Endodermal cell (in vitro differentiated cells): ENCODE measurements at regions not wholly inside any gene's neighbourhood (a gene's known extent, or its start where the extent isn't known, plus 50 kb on each side); places are given as distances from the start of the nearest gene placed in this dataset.

ENCODE experiments used
- DNase-seq: peaks from one replicate; pipeline ENCODE4 v3.0.0-alpha.2; 2017
- H3K27ac ChIP-seq: 2 replicates; pipeline ENCODE4 v1.5.1; 2013; ENCODE audit warnings: mild to moderate bottlenecking, low read depth, low read length, moderate library complexity
- H3K27me3 ChIP-seq: 2 replicates; pipeline ENCODE4 v1.6.1; 2013; ENCODE audit warnings: mild to moderate bottlenecking, low read length, moderate library complexity; ENCODE audit not compliant: insufficient read depth, control insufficient read depth, poor library complexity, severe bottlenecking
- H3K36me3 ChIP-seq: 2 replicates; pipeline ENCODE4 v1.7.0; 2013; ENCODE audit warnings: mild to moderate bottlenecking, low read length, moderate library complexity; ENCODE audit not compliant: control insufficient read depth, insufficient read depth
- H3K4me1 ChIP-seq: one replicate; pipeline ENCODE4 v1.7.0; 2013; ENCODE audit warnings: low read length; ENCODE audit not compliant: control insufficient read depth, insufficient read depth
- H3K4me3 ChIP-seq: 2 replicates; pipeline ENCODE4 v1.5.1; 2013; ENCODE audit warnings: mild to moderate bottlenecking, low read length, moderate library complexity
- H3K9ac ChIP-seq: 2 replicates; pipeline ENCODE4 v1.6.1; 2013; ENCODE audit warnings: mild to moderate bottlenecking, low read length, moderate library complexity; ENCODE audit not compliant: poor library complexity, severe bottlenecking; ENCODE audit errors: extremely low read depth
- H3K9me3 ChIP-seq: 2 replicates; pipeline ENCODE4 v1.6.1; 2013; ENCODE audit warnings: mild to moderate bottlenecking, low read length, moderate library complexity; ENCODE audit not compliant: control insufficient read depth
- H3K27ac Mint-ChIP-seq: 2 replicates; pipeline ENCODE4 v1.8.0; 2020; ENCODE audit warnings: mixed read lengths
- H3K27me3 Mint-ChIP-seq: 2 replicates; pipeline ENCODE4 v1.8.0; 2021; ENCODE audit warnings: mild to moderate bottlenecking, mixed read lengths; ENCODE audit not compliant: insufficient read depth
- H3K36me3 Mint-ChIP-seq: 2 replicates; pipeline ENCODE4 v1.8.0; 2020; ENCODE audit warnings: low read depth, mixed read lengths
- H3K4me1 Mint-ChIP-seq: 2 replicates; pipeline ENCODE4 v1.8.0; 2020; ENCODE audit warnings: mixed read lengths
- H3K4me3 Mint-ChIP-seq: 2 replicates; pipeline ENCODE4 v1.8.0; 2020; ENCODE audit warnings: mild to moderate bottlenecking, moderate library complexity, mixed read lengths
- H3K9me3 Mint-ChIP-seq: 2 replicates; pipeline ENCODE4 v1.8.0; 2020; ENCODE audit warnings: mild to moderate bottlenecking, mixed read lengths
- WGBS, 2 experiments: methylation state at CpG; one replicate each; pipeline versions ENCODE4 v1.1.5 to v1.1.7; 2013; ENCODE audit warnings: missing lambda C conversion rate in 2 of 2, mixed read lengths in 1 of 2; ENCODE audit not compliant: insufficient coverage in 1 of 2, insufficient read length in 1 of 2; 5-methylcytosine and 5-hydroxymethylcytosine counted together
- TF ChIP-seq, protein P1 (sequence below): fragments of 200-600 bp; sonication (generic); conservative IDR thresholded peaks from 2 replicates; pipeline ENCODE4 v1.5.0; 2021; ENCODE audit warnings: antibody characterized with exemption, mild to moderate bottlenecking

DNA sequence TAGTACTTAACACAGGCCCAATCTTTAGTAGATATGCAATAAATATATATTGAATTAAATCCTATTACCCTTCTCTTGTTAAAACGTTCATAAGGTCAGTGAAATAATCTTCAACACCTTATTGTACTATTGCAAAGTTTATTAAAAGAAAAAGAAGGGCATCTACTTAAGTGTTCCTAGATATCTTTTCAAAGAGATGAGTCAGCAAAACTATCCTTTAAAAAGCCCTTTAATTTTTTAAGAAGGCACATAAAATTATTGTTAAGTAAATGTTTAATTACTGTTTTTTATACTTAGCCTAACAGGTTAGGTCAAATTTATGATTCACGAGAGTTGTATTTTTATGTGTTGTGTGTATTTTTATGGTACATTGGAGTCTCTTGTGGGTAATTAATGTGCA is 77.3 kb upstream of the PPP1R2C start:
- no peaks in the 10 kb centered on the region for H3K27me3 ChIP-seq
- peaks cover 7% of the 10 kb centered on the region for H3K27me3 Mint-ChIP-seq

DNA sequence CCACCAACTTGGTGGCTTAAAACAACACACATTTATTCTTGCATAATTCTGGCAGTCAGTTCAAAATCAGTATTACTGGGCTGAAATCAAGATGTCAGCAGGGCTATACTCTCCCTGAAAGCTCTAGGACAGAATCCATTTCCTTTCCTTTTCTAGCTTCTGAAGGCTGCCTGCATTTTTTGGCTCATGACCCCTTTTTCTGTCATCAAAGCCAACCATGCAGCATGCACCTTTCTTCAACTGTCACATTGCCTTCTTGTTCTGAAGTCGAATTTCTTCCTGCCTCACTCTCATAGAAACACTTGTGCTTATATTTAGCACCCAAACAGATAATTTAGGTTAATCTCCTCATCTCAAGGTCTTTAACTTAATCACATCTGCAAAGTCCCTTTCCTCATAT is 79.8 kb upstream of the PPP1R2C start:
- H3K27me3 ChIP-seq: no peaks in the 10 kb centered on the region
- 82 to 86% methylated on average over 1 of the region's 1 CpG for WGBS, 2 experiments
- Mint-ChIP-seq H3K27me3 (peaks cover 5% of the 10 kb centered on the region), H3K4me3 (no peak overlapping the region), H3K4me1 (peaks cover 11% of the 10 kb centered on the region), H3K27ac (no peak overlapping the region), H3K9me3 (no peaks in the 10 kb centered on the region), H3K36me3 (peaks cover 2% of the 10 kb centered on the region)
- H3K4me3 ChIP-seq: no peak overlapping the region
- H3K27ac ChIP-seq: no peak overlapping the region
- H3K9ac ChIP-seq: no peak overlapping the region
- no peaks in the 10 kb centered on the region for H3K4me1 ChIP-seq
- DNase-seq: no peak
- H3K36me3 ChIP-seq: no peaks in the 10 kb centered on the region
- H3K9me3 ChIP-seq: no peaks in the 10 kb centered on the region
- TF ChIP-seq, protein P1, sequence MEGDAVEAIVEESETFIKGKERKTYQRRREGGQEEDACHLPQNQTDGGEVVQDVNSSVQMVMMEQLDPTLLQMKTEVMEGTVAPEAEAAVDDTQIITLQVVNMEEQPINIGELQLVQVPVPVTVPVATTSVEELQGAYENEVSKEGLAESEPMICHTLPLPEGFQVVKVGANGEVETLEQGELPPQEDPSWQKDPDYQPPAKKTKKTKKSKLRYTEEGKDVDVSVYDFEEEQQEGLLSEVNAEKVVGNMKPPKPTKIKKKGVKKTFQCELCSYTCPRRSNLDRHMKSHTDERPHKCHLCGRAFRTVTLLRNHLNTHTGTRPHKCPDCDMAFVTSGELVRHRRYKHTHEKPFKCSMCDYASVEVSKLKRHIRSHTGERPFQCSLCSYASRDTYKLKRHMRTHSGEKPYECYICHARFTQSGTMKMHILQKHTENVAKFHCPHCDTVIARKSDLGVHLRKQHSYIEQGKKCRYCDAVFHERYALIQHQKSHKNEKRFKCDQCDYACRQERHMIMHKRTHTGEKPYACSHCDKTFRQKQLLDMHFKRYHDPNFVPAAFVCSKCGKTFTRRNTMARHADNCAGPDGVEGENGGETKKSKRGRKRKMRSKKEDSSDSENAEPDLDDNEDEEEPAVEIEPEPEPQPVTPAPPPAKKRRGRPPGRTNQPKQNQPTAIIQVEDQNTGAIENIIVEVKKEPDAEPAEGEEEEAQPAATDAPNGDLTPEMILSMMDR: no peak

More for the DNA sequence above, 77.3 kb upstream of the PPP1R2C start:
- Mint-ChIP-seq H3K27ac (no peak overlapping the region), H3K4me3 (no peak overlapping the region), H3K9me3 (no peaks in the 10 kb centered on the region), H3K4me1 (peaks cover 11% of the 10 kb centered on the region), H3K36me3 (peaks cover 2% of the 10 kb centered on the region)
- H3K9me3 ChIP-seq: no peaks in the 10 kb centered on the region
- no peak overlapping the region for H3K27ac ChIP-seq
- TF ChIP-seq, protein P1: no peak
- H3K4me1 ChIP-seq: no peaks in the 10 kb centered on the region
- H3K9ac ChIP-seq: no peak overlapping the region
- H3K4me3 ChIP-seq: no peak overlapping the region
- DNase-seq: no peak
- H3K36me3 ChIP-seq: no peaks in the 10 kb centered on the region
- no CpG with 5 or more reads among the region's 2 CpGs for WGBS, 2 experiments

GRCh38 chrX:42869011-42869410 is 91.0 kb upstream of the PPP1R2C start:
- no peak overlapping the region for H3K9ac ChIP-seq
- H3K27me3 Mint-ChIP-seq: no peaks in the 10 kb centered on the region
- no peaks in the 10 kb centered on the region for H3K36me3 ChIP-seq
- TF ChIP-seq, protein P1: no peak
- H3K9me3 ChIP-seq: no peaks in the 10 kb centered on the region
- DNase-seq: no peak
- H3K27ac Mint-ChIP-seq: no peak overlapping the region
- no peaks in the 10 kb centered on the region for H3K4me1 ChIP-seq
- no peak overlapping the region for H3K27ac ChIP-seq
- H3K4me1 Mint-ChIP-seq: no peaks in the 10 kb centered on the region
- H3K9me3 Mint-ChIP-seq: peaks cover 4% of the 10 kb centered on the region
- no peak overlapping the region for H3K4me3 Mint-ChIP-seq
- no peaks in the 10 kb centered on the region for H3K27me3 ChIP-seq
- 100% methylated on average over 3 of the region's 3 CpGs; no CpG with 5 or more reads in 1 of the 2 experiments for WGBS, 2 experiments
- H3K36me3 Mint-ChIP-seq: no peaks in the 10 kb centered on the region
- no peak overlapping the region for H3K4me3 ChIP-seq
